ENCODE measurements at regions not wholly inside any gene's neighbourhood (a gene's known extent, or its start where the extent isn't known, plus 50 kb on each side); places are given as distances from the start of the nearest gene placed in this dataset.
"Not testable (repeated sequence)": the region's sequence is repeated elsewhere in the genome, so short reads cannot be mapped to it uniquely, and the experiment has no call there.

GRCh38 chr1:200279810-200280411 is 129.9 kb downstream of the ZNF281 start:
- DNase-seq: no peak

GRCh38 chr1:200275816-200276453 is 133.9 kb downstream of the ZNF281 start:
- no peak for DNase-seq

GRCh38 chr1:200275415-200275814 is 134.4 kb downstream of the ZNF281 start:
- no peak for DNase-seq

GRCh38 chr1:200274116-200274515 is 135.7 kb downstream of the ZNF281 start:
- no peak for DNase-seq

GRCh38 chr1:200272481-200273068 is 137.3 kb downstream of the ZNF281 start:
- DNase-seq: no peak

GRCh38 chr1:200269256-200269655 is 140.6 kb downstream of the ZNF281 start:
- no peak for DNase-seq

- no peak for DNase-seq
These were observed 141.9 kb downstream of the ZNF281 start for GRCh38 chr1:200267937-200268336.

GRCh38 chr1:200267458-200267857 is 142.4 kb downstream of the ZNF281 start:
- DNase-seq: no peak

- DNase-seq: no peak
These were observed 143.0 kb downstream of the ZNF281 start for GRCh38 chr1:200266871-200267270.

GRCh38 chr1:200265881-200266280 is 144.0 kb downstream of the ZNF281 start:
- no peak for DNase-seq

- DNase-seq: no peak
These were observed 144.7 kb downstream of the ZNF281 start for GRCh38 chr1:200265104-200265503.

- no peak for DNase-seq
These were observed 146.6 kb downstream of the ZNF281 start for GRCh38 chr1:200263203-200263602.

GRCh38 chr1:200262326-200262965 is 147.4 kb downstream of the ZNF281 start:
- no peak for DNase-seq

GRCh38 chr1:200260597-200261335 is 149.1 kb downstream of the ZNF281 start:
- DNase-seq: no peak

GRCh38 chr1:200258447-200259375 is 151.1 kb downstream of the ZNF281 start:
- no peak for DNase-seq

GRCh38 chr1:200257235-200257634 is 152.6 kb downstream of the ZNF281 start:
- DNase-seq: no peak

- not testable (repeated sequence) for DNase-seq
These were observed 155.2 kb downstream of the ZNF281 start for GRCh38 chr1:200254602-200255001.

GRCh38 chr1:200253774-200254495 is 155.9 kb downstream of the ZNF281 start:
- DNase-seq: no peak

GRCh38 chr1:200252531-200252930 is 157.3 kb downstream of the ZNF281 start:
- DNase-seq: no peak

GRCh38 chr1:200250469-200250868 is 159.4 kb downstream of the ZNF281 start:
- no peak for DNase-seq

GRCh38 chr1:200248541-200248940 is 161.3 kb downstream of the ZNF281 start:
- DNase-seq: no peak

Data from GDM1 (cell line).